Panc1 (cell line): ENCODE measurements at regions not wholly inside any gene's neighbourhood (a gene's known extent, or its start where the extent isn't known, plus 50 kb on each side); places are given as distances from the start of the nearest gene placed in this dataset.
"Not testable (repeated sequence)": the region's sequence is repeated elsewhere in the genome, so short reads cannot be mapped to it uniquely, and the experiment has no call there.

Experiments
- SIN3A ChIP-seq: IDR thresholded peaks from 2 replicates; pipeline ENCODE4 v1.6.1; 2012; ENCODE audit warnings: low read depth, mild to moderate bottlenecking, low read length, moderate library complexity, borderline replicate concordance; ENCODE audit not compliant: insufficient read depth
- TF ChIP-seq, protein P1 (sequence below): fragments of 450-650 bp; IDR thresholded peaks from 2 replicates; pipeline ENCODE4 v1.5.1; 2017; ENCODE audit warnings: mild to moderate bottlenecking
- TF ChIP-seq, protein P2 (sequence below), 2 experiments: IDR thresholded peaks; 2 replicates each; pipeline ENCODE4 v1.6.1; 2011 to 2012; ENCODE audit warnings: low read depth in 2 of 2, control low read depth in 1 of 2, low read length in 1 of 2, mild to moderate bottlenecking in 1 of 2, moderate library complexity in 1 of 2; ENCODE audit not compliant: insufficient read depth in 1 of 2

- TF ChIP-seq, protein P1, sequence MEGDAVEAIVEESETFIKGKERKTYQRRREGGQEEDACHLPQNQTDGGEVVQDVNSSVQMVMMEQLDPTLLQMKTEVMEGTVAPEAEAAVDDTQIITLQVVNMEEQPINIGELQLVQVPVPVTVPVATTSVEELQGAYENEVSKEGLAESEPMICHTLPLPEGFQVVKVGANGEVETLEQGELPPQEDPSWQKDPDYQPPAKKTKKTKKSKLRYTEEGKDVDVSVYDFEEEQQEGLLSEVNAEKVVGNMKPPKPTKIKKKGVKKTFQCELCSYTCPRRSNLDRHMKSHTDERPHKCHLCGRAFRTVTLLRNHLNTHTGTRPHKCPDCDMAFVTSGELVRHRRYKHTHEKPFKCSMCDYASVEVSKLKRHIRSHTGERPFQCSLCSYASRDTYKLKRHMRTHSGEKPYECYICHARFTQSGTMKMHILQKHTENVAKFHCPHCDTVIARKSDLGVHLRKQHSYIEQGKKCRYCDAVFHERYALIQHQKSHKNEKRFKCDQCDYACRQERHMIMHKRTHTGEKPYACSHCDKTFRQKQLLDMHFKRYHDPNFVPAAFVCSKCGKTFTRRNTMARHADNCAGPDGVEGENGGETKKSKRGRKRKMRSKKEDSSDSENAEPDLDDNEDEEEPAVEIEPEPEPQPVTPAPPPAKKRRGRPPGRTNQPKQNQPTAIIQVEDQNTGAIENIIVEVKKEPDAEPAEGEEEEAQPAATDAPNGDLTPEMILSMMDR = not testable (repeated sequence)
- TF ChIP-seq, protein P2, sequence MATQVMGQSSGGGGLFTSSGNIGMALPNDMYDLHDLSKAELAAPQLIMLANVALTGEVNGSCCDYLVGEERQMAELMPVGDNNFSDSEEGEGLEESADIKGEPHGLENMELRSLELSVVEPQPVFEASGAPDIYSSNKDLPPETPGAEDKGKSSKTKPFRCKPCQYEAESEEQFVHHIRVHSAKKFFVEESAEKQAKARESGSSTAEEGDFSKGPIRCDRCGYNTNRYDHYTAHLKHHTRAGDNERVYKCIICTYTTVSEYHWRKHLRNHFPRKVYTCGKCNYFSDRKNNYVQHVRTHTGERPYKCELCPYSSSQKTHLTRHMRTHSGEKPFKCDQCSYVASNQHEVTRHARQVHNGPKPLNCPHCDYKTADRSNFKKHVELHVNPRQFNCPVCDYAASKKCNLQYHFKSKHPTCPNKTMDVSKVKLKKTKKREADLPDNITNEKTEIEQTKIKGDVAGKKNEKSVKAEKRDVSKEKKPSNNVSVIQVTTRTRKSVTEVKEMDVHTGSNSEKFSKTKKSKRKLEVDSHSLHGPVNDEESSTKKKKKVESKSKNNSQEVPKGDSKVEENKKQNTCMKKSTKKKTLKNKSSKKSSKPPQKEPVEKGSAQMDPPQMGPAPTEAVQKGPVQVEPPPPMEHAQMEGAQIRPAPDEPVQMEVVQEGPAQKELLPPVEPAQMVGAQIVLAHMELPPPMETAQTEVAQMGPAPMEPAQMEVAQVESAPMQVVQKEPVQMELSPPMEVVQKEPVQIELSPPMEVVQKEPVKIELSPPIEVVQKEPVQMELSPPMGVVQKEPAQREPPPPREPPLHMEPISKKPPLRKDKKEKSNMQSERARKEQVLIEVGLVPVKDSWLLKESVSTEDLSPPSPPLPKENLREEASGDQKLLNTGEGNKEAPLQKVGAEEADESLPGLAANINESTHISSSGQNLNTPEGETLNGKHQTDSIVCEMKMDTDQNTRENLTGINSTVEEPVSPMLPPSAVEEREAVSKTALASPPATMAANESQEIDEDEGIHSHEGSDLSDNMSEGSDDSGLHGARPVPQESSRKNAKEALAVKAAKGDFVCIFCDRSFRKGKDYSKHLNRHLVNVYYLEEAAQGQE (IDR thresholded peaks at IDR 0.05; ENCODE audit: insufficient read depth in 1 of 2, low read depth in 2 of 2, low read length in 1 of 2) = not testable (repeated sequence)
- TF ChIP-seq SIN3A = not testable (repeated sequence)
These were observed 1626.5 kb downstream of the SPATA31A7 start for GRCh38 chr9:62816331-62816730.
